HUES48 (cell line): ENCODE measurements at regions not wholly inside any gene's neighbourhood (a gene's known extent, or its start where the extent isn't known, plus 50 kb on each side); places are given as distances from the start of the nearest gene placed in this dataset.

ENCODE experiments used
- H3K27ac ChIP-seq: one replicate; pipeline ENCODE4 v1.7.0; 2013; ENCODE audit warnings: low read depth, low read length, inconsistent platforms
- H3K27me3 ChIP-seq: 2 replicates; pipeline ENCODE4 v1.6.1; 2013; ENCODE audit warnings: mild to moderate bottlenecking, low read length; ENCODE audit not compliant: control insufficient read depth, insufficient read depth
- H3K36me3 ChIP-seq: 2 replicates; pipeline ENCODE4 v1.6.1; 2013; ENCODE audit warnings: low read length; ENCODE audit not compliant: control insufficient read depth, insufficient read depth
- H3K4me1 ChIP-seq: 2 replicates; pipeline ENCODE4 v1.6.1; 2013; ENCODE audit warnings: mild to moderate bottlenecking, low read length; ENCODE audit not compliant: control insufficient read depth, insufficient read depth
- H3K4me3 ChIP-seq: 2 replicates; pipeline ENCODE4 v1.5.1; 2013; ENCODE audit warnings: mild to moderate bottlenecking, low read depth, low read length
- H3K9ac ChIP-seq: 2 replicates; pipeline ENCODE4 v1.6.1; 2013; ENCODE audit warnings: mild to moderate bottlenecking, low read depth, low read length, moderate library complexity
- H3K9me3 ChIP-seq: 2 replicates; pipeline ENCODE4 v1.6.1; 2013; ENCODE audit warnings: low read length; ENCODE audit not compliant: control insufficient read depth, insufficient read depth

- H3K9me3 ChIP-seq = no peaks in the 10 kb centered on the region
- H3K36me3 ChIP-seq = no peaks in the 10 kb centered on the region
- H3K4me1 ChIP-seq = no peaks in the 10 kb centered on the region
- H3K9ac ChIP-seq = no peak overlapping the region
- no peak overlapping the region for H3K27ac ChIP-seq
- H3K27me3 ChIP-seq = no peaks in the 10 kb centered on the region
- no peak overlapping the region for H3K4me3 ChIP-seq
Measured at GRCh38 chr1:191206513-191207207, 729.0 kb upstream of the BRINP3 start.

- no peak overlapping the region for H3K27ac ChIP-seq
- H3K4me3 ChIP-seq = no peak overlapping the region
- H3K4me1 ChIP-seq = no peaks in the 10 kb centered on the region
- no peak overlapping the region for H3K9ac ChIP-seq
- H3K36me3 ChIP-seq = no peaks in the 10 kb centered on the region
- H3K27me3 ChIP-seq = no peaks in the 10 kb centered on the region
- H3K9me3 ChIP-seq = peaks cover 19% of the 10 kb centered on the region
Measured at GRCh38 chr1:191222206-191222605, 744.5 kb upstream of the BRINP3 start.

- Histone ChIP-seq H3K36me3 (no peaks in the 10 kb centered on the region), H3K9ac (no peak overlapping the region), H3K27me3 (no peaks in the 10 kb centered on the region), H3K4me3 (no peak overlapping the region), H3K4me1 (no peaks in the 10 kb centered on the region), H3K9me3 (no peaks in the 10 kb centered on the region), H3K27ac (no peak overlapping the region)
Measured at GRCh38 chr1:191240925-191241324, 763.3 kb upstream of the BRINP3 start.

- H3K9ac ChIP-seq = no peak overlapping the region
- no peak overlapping the region for H3K4me3 ChIP-seq
- H3K27ac ChIP-seq = no peak overlapping the region
- no peaks in the 10 kb centered on the region for H3K9me3 ChIP-seq
- no peaks in the 10 kb centered on the region for H3K27me3 ChIP-seq
- H3K4me1 ChIP-seq = no peaks in the 10 kb centered on the region
- H3K36me3 ChIP-seq = no peaks in the 10 kb centered on the region
Measured at GRCh38 chr1:191255354-191256054, 777.8 kb upstream of the BRINP3 start.

GRCh38 chr1:191256917-191257316, 779.3 kb upstream of the BRINP3 start:
- H3K9ac ChIP-seq = no peak overlapping the region
- no peaks in the 10 kb centered on the region for H3K4me1 ChIP-seq
- no peaks in the 10 kb centered on the region for H3K9me3 ChIP-seq
- no peak overlapping the region for H3K27ac ChIP-seq
- no peaks in the 10 kb centered on the region for H3K36me3 ChIP-seq
- H3K4me3 ChIP-seq = no peak overlapping the region
- no peaks in the 10 kb centered on the region for H3K27me3 ChIP-seq

- no peaks in the 10 kb centered on the region for H3K4me1 ChIP-seq
- no peak overlapping the region for H3K4me3 ChIP-seq
- no peaks in the 10 kb centered on the region for H3K36me3 ChIP-seq
- no peak overlapping the region for H3K9ac ChIP-seq
- H3K27me3 ChIP-seq = no peaks in the 10 kb centered on the region
- H3K9me3 ChIP-seq = no peaks in the 10 kb centered on the region
- H3K27ac ChIP-seq = no peak overlapping the region
Measured at GRCh38 chr1:191260056-191260455, 782.4 kb upstream of the BRINP3 start.

- Histone ChIP-seq H3K4me3 (no peak overlapping the region), H3K36me3 (no peaks in the 10 kb centered on the region), H3K27ac (no peak overlapping the region), H3K9me3 (no peaks in the 10 kb centered on the region), H3K9ac (no peak overlapping the region), H3K4me1 (no peaks in the 10 kb centered on the region), H3K27me3 (no peaks in the 10 kb centered on the region)
Measured at GRCh38 chr1:191261111-191261510, 783.4 kb upstream of the BRINP3 start.

- no peak overlapping the region for H3K27ac ChIP-seq
- no peaks in the 10 kb centered on the region for H3K36me3 ChIP-seq
- H3K9ac ChIP-seq = no peak overlapping the region
- H3K4me1 ChIP-seq = no peaks in the 10 kb centered on the region
- no peak overlapping the region for H3K4me3 ChIP-seq
- H3K27me3 ChIP-seq = no peaks in the 10 kb centered on the region
- no peaks in the 10 kb centered on the region for H3K9me3 ChIP-seq
Measured at GRCh38 chr1:191279266-191279800, 801.7 kb upstream of the BRINP3 start.

GRCh38 chr1:191284175-191284574, 806.5 kb upstream of the BRINP3 start:
- Histone ChIP-seq H3K4me3 (no peak overlapping the region), H3K4me1 (no peaks in the 10 kb centered on the region), H3K27me3 (no peaks in the 10 kb centered on the region)

GRCh38 chr1:191290441-191290840, 812.8 kb upstream of the BRINP3 start:
- Histone ChIP-seq H3K27me3 (no peaks in the 10 kb centered on the region), H3K27ac (no peak overlapping the region)

More at GRCh38 chr1:191284175-191284574, 806.5 kb upstream of the BRINP3 start:
- Histone ChIP-seq H3K27ac (no peak overlapping the region), H3K9me3 (no peaks in the 10 kb centered on the region), H3K36me3 (no peaks in the 10 kb centered on the region), H3K9ac (no peak overlapping the region)

GRCh38 chr1:191305370-191305769, 827.7 kb upstream of the BRINP3 start:
- Histone ChIP-seq H3K27me3 (no peaks in the 10 kb centered on the region), H3K9me3 (0 out of 2 replicates have a peak, but pooled peaks cover 2% of the 10 kb centered on the region), H3K4me1 (no peaks in the 10 kb centered on the region), H3K27ac (no peak overlapping the region), H3K36me3 (no peaks in the 10 kb centered on the region), H3K9ac (no peak overlapping the region), H3K4me3 (no peak overlapping the region)

More at GRCh38 chr1:191290441-191290840, 812.8 kb upstream of the BRINP3 start:
- no peaks in the 10 kb centered on the region for H3K36me3 ChIP-seq
- H3K4me3 ChIP-seq = no peak overlapping the region
- H3K9me3 ChIP-seq = no peaks in the 10 kb centered on the region
- no peaks in the 10 kb centered on the region for H3K4me1 ChIP-seq
- peak overlapping the region; percentile 4; the same call in 1 of the 2 replicates for H3K9ac ChIP-seq
